SK-N-MC (cell line): ENCODE measurements at regions not wholly inside any gene's neighbourhood (a gene's known extent, or its start where the extent isn't known, plus 50 kb on each side); places are given as distances from the start of the nearest gene placed in this dataset.
"Not testable (repeated sequence)": the region's sequence is repeated elsewhere in the genome, so short reads cannot be mapped to it uniquely, and the experiment has no call there.

Experiments used
- EZH2 ChIP-seq: fragments of 200-600 bp; sonication (generic); IDR thresholded peaks from one replicate; pipeline ENCODE4 v1.6.1; 2017; ENCODE audit warnings: antibody characterized with exemption
- FOXP2 ChIP-seq: optimal IDR thresholded peaks from 2 replicates; pipeline ENCODE3; 2011; ENCODE audit warnings: mild to moderate bottlenecking, moderate library complexity; ENCODE audit not compliant: insufficient read depth; ENCODE audit errors: extremely low read length, control extremely low read depth
- POLR2AphosphoS5 ChIP-seq: IDR thresholded peaks from 2 replicates; pipeline ENCODE4 v1.6.1; 2012; ENCODE audit warnings: mild to moderate bottlenecking, low read depth, low read length, borderline replicate concordance

DNA sequence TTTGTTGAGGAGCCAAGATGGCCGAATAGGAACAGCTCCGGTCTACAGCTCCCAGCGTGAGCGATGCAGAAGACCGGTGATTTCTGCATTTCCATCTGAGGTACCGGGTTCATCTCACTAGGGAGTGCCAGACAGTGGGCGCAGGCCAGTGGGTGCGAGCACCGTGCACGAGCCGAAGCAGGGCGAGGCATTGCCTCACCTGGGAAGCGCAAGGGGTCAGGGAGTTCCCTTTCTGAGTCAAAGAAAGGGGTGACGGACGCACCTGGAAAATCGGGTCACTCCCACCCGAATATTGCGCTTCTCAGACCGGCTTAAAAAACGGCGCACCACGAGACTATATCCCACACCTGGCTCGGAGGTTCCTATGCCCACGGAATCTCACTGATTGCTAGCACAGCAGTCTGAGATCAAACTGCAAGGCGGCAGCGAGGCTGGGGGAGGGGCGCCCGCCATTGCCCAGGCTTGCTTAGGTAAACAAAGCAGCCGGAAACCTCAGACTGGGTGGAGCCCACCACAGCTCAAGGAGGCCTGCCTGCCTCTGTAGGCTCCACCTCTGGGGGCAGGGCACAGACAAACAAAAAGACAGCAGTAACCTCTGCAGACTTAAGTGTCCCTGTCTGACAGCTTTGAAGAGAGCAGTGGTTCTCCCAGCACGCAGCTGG lies 417.7 kb upstream of the POU3F2 start:
- TF ChIP-seq EZH2, POLR2AphosphoS5, FOXP2: not testable (repeated sequence)
